ENCODE measurements at regions not wholly inside any gene's neighbourhood (a gene's known extent, or its start where the extent isn't known, plus 50 kb on each side); places are given as distances from the start of the nearest gene placed in this dataset.

GRCh38 chr11:92524542-92524941 lies 299.9 kb downstream of the FAT3 start:
- TF ChIP-seq CTCF (conservative IDR thresholded peaks at IDR 0.05 in 1 of 2, IDR thresholded peaks at IDR 0.05 in 1 of 2; ENCODE audit: extremely low read depth in 1 of 2, insufficient read depth in 1 of 2, low read depth in 1 of 2, low read length in 2 of 2) (no peak), EZH2 (IDR thresholded peaks at IDR 0.05; ENCODE audit: borderline replicate concordance, low read length) (no peak)
